ENCODE measurements at regions not wholly inside any gene's neighbourhood (a gene's known extent, or its start where the extent isn't known, plus 50 kb on each side); places are given as distances from the start of the nearest gene placed in this dataset.

DNA sequence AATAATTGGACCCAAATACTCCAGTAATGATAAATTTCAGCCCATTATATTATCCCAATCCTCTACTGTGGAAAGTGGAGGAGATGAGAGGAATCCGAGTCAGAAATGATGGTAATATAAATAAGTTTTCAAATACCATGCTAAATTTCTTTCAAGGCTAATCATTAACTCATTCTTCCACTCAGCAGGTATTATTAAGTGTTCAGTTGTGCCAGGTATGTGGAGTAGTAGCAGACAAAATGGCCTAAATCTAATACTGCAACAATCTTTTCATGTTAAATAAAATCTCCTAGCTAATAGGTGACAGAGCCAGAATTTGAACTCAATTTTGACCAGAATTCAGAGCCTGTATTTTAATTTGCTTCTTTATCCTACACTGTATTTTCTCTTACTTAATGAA, 538.6 kb upstream of the ROBO2 start:
- TF ChIP-seq, protein P1, sequence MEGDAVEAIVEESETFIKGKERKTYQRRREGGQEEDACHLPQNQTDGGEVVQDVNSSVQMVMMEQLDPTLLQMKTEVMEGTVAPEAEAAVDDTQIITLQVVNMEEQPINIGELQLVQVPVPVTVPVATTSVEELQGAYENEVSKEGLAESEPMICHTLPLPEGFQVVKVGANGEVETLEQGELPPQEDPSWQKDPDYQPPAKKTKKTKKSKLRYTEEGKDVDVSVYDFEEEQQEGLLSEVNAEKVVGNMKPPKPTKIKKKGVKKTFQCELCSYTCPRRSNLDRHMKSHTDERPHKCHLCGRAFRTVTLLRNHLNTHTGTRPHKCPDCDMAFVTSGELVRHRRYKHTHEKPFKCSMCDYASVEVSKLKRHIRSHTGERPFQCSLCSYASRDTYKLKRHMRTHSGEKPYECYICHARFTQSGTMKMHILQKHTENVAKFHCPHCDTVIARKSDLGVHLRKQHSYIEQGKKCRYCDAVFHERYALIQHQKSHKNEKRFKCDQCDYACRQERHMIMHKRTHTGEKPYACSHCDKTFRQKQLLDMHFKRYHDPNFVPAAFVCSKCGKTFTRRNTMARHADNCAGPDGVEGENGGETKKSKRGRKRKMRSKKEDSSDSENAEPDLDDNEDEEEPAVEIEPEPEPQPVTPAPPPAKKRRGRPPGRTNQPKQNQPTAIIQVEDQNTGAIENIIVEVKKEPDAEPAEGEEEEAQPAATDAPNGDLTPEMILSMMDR (IDR thresholded peaks at IDR 0.05; ENCODE audit: insufficient read depth, low read length) = no peak
- H3K4me3 ChIP-seq (ENCODE audit: low read depth, low read length) = no peak overlapping the region
- no peak for DNase-seq (ENCODE audit: low read depth)

DNA sequence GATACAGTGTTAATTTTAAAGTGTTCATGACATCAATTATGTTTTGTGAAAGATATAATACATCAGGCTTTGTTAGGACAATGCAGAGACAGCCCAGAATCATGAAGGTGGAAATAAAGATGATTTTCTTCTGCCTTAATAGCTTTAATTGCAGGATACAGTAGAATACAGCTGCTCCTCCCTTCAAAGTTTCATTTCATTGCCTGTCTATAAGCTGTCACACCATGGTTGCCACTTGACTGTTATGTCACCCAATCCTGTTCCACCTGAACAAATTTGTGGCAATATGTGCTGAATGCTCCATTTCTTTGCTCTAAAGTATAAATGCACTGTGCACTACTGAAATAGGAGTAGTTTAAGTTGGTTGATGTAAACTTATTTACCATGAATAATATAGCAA, 537.8 kb upstream of the ROBO2 start:
- no peak overlapping the region for H3K4me3 ChIP-seq (ENCODE audit: low read depth, low read length)
- TF ChIP-seq, protein P1 (IDR thresholded peaks at IDR 0.05; ENCODE audit: insufficient read depth, low read length) = no peak
- no peak for DNase-seq (ENCODE audit: low read depth)

DNA sequence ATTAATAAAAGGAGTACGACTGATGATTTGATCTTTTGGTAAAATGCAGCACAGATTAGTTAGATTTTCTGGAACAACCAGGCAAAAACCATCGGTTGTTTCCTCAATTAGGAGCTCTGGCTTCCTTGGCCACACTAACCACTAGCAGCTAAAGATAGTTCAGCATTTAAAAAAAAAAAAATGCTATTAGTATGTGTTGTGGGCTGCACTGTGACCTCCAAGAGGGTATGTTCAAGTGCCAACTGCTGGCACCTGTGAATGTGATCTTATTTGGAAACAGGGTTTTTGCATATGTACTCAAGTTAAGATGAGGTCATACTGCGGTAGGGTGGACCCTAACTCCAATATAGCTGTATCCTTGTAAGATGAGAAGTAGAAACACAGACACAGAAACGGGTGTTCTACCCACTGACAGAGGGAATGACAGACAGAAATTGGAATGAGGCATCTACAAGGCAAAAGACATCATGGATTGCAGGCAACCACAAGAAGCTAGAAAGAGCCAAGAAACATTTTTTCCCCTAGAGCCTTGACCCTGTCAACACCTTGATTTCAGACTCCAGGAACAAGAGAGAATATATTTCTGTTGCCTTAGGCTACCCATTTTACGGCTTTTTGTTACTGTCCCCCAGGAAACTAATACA, 534.6 kb upstream of the ROBO2 start:
- DNase-seq (ENCODE audit: low read depth) = no peak
- no peak overlapping the region for H3K4me3 ChIP-seq (ENCODE audit: low read depth, low read length)
- TF ChIP-seq, protein P1 (IDR thresholded peaks at IDR 0.05; ENCODE audit: insufficient read depth, low read length) = no peak

- no peak overlapping the region for H3K4me3 ChIP-seq (ENCODE audit: low read depth, low read length)
- TF ChIP-seq, protein P1 (IDR thresholded peaks at IDR 0.05; ENCODE audit: insufficient read depth, low read length) = no peak
- no peak for DNase-seq (ENCODE audit: low read depth)
Observed at GRCh38 chr3:76509179-76509830, 530.6 kb upstream of the ROBO2 start.

- TF ChIP-seq, protein P1 (IDR thresholded peaks at IDR 0.05; ENCODE audit: insufficient read depth, low read length) = no peak
- no peak for DNase-seq (ENCODE audit: low read depth)
- no peak overlapping the region for H3K4me3 ChIP-seq (ENCODE audit: low read depth, low read length)
Observed at GRCh38 chr3:76514836-76515235, 525.1 kb upstream of the ROBO2 start.

DNA sequence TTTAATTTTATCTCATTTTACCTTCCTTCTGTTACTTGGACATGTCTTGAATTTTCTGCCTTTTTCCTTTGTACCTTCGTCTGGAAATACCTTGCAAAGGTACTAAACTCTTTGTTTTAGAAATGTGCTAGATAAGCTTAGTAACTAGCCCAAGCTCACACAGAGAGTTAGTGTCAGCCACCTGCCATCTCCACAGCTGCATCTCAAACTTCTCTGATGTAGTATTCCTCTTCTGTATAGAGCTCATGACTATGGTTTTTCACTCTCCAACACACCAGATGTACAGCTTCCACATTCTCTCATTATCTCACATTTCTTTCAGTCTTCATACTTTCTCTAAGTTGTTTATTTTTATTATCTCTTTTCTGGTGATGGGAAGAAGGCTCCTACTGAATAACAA, 516.6 kb upstream of the ROBO2 start:
- TF ChIP-seq, protein P1 (IDR thresholded peaks at IDR 0.05; ENCODE audit: insufficient read depth, low read length) = no peak

More for the DNA sequence above, 516.6 kb upstream of the ROBO2 start:
- no peak for DNase-seq (ENCODE audit: low read depth)
- no peak overlapping the region for H3K4me3 ChIP-seq (ENCODE audit: low read depth, low read length)

Data from fibroblast of the aortic adventitia (primary cell).